ENCODE measurements at regions not wholly inside any gene's neighbourhood (a gene's known extent, or its start where the extent isn't known, plus 50 kb on each side); places are given as distances from the start of the nearest gene placed in this dataset.

DNA sequence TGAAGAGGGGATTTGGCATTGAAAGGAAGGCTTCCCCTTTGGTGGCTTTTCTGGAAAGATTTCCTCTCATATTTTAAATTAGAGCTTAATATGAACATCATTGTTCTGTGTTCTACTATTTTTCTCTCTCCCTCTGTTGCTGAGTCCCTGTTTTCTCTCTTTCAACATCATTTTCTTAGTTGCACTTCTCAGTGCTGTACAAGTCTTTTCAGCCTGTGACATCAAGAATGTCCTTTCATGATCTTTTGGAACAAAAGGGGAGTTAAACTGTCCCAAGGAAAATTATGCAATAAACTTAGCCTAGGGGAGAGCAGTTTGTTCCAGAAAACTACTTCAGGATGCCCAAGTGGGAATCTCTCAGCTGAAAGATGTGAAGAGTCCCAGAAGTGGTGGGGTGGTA lies 325.1 kb downstream of the IL20RB start:
- TF ChIP-seq POLR2A (IDR thresholded peaks at IDR 0.05; ENCODE audit: low read length) (no peak), GATA1 (IDR thresholded peaks at IDR 0.05; ENCODE audit: low read depth, low read length) (no peak)
